ENCODE measurements at regions not wholly inside any gene's neighbourhood (a gene's known extent, or its start where the extent isn't known, plus 50 kb on each side); places are given as distances from the start of the nearest gene placed in this dataset.

- no peak for FAIRE-seq
Observed at GRCh38 chr4:56240554-56241174, 146.6 kb downstream of the AASDH start.

- no peak for FAIRE-seq
Observed at GRCh38 chr4:56238251-56238650, 149.0 kb downstream of the AASDH start.

GRCh38 chr4:56235725-56236124 lies 151.6 kb downstream of the AASDH start:
- no peak for FAIRE-seq

- FAIRE-seq, result no peak
Observed at GRCh38 chr4:56235011-56235410, 152.3 kb downstream of the AASDH start.

GRCh38 chr4:56234098-56234497 lies 153.2 kb downstream of the AASDH start:
- FAIRE-seq, result no peak

- FAIRE-seq, result no peak
Observed at GRCh38 chr4:56231410-56231809, 155.9 kb downstream of the AASDH start.

GRCh38 chr4:56229947-56230346 lies 157.3 kb downstream of the AASDH start:
- no peak for FAIRE-seq

- FAIRE-seq, result no peak
Observed at GRCh38 chr4:56227301-56227835, 159.9 kb downstream of the AASDH start.

GRCh38 chr4:56226579-56226978 lies 160.7 kb downstream of the AASDH start:
- FAIRE-seq, result no peak

- FAIRE-seq, result no peak
Observed at GRCh38 chr4:56224641-56225040, 162.7 kb downstream of the AASDH start.

- FAIRE-seq, result no peak
Observed at GRCh38 chr4:56222514-56222913, 164.8 kb downstream of the AASDH start.

GRCh38 chr4:56220261-56220660 lies 167.0 kb downstream of the AASDH start:
- no peak for FAIRE-seq

- FAIRE-seq, result no peak
Observed at GRCh38 chr4:56219447-56219846, 167.8 kb downstream of the AASDH start.

GRCh38 chr4:56218230-56218895 lies 168.9 kb downstream of the AASDH start:
- FAIRE-seq, result no peak

- FAIRE-seq, result no peak
Observed at GRCh38 chr4:56217343-56217890, 169.9 kb downstream of the AASDH start.

GRCh38 chr4:56215901-56216300 lies 171.4 kb downstream of the AASDH start:
- no peak for FAIRE-seq

GRCh38 chr4:56215141-56215783 lies 172.0 kb downstream of the AASDH start:
- no peak for FAIRE-seq

- FAIRE-seq, result no peak
Observed at GRCh38 chr4:56213543-56213942, 173.7 kb downstream of the AASDH start.

GRCh38 chr4:56212774-56213173 lies 174.5 kb downstream of the AASDH start:
- no peak for FAIRE-seq

GRCh38 chr4:56211202-56211601 lies 176.1 kb downstream of the AASDH start:
- FAIRE-seq, result no peak

- FAIRE-seq, result no peak
Observed at GRCh38 chr4:56210397-56210796, 176.9 kb downstream of the AASDH start.

GRCh38 chr4:56209767-56210166 lies 177.5 kb downstream of the AASDH start:
- FAIRE-seq, result no peak

- no peak for FAIRE-seq
Observed at GRCh38 chr4:56208103-56208502, 179.2 kb downstream of the AASDH start.

GRCh38 chr4:56206258-56206657 lies 181.0 kb downstream of the AASDH start:
- no peak for FAIRE-seq

Measured in A204.1 (cell line).